T-helper 2 cell treated with Interferon-gamma antibody and Interleukin-4, amounts not matched to agents 5 μg/mL and 100 μg/mL, for 36 hours (primary cell): ENCODE measurements at regions not wholly inside any gene's neighbourhood (a gene's known extent, or its start where the extent isn't known, plus 50 kb on each side); places are given as distances from the start of the nearest gene placed in this dataset.

Experiments used
- DNase-seq: peaks from one replicate; pipeline ENCODE4 v3.0.0; 2021; ENCODE audit warnings: low spot score
- H3K27ac Mint-ChIP-seq: one replicate; pipeline ENCODE4 v1.8.0; 2021; ENCODE audit warnings: mild to moderate bottlenecking, mixed read lengths
- H3K27me3 Mint-ChIP-seq: one replicate; pipeline ENCODE4 v1.8.0; 2021; ENCODE audit warnings: low read depth, mixed read lengths
- H3K36me3 Mint-ChIP-seq: one replicate; pipeline ENCODE4 v1.8.0; 2021; ENCODE audit warnings: low read depth, mixed read lengths
- H3K4me1 Mint-ChIP-seq: one replicate; pipeline ENCODE4 v1.8.0; 2021; ENCODE audit warnings: low read depth, mixed read lengths
- H3K4me3 Mint-ChIP-seq: one replicate; pipeline ENCODE4 v1.8.0; 2022; ENCODE audit warnings: mild to moderate bottlenecking, moderate library complexity, mixed read lengths
- H3K9me3 Mint-ChIP-seq: one replicate; pipeline ENCODE4 v1.8.0; 2021; ENCODE audit warnings: mixed read lengths

- H3K27ac Mint-ChIP-seq = no peak overlapping the region
- H3K4me3 Mint-ChIP-seq = no peak overlapping the region
- H3K4me1 Mint-ChIP-seq = no peaks in the 10 kb centered on the region
- H3K27me3 Mint-ChIP-seq = no peaks in the 10 kb centered on the region
- no peak for DNase-seq
- H3K9me3 Mint-ChIP-seq = no peaks in the 10 kb centered on the region
- no peaks in the 10 kb centered on the region for H3K36me3 Mint-ChIP-seq
These were observed 319.6 kb downstream of the TEX29 start for GRCh38 chr13:111640006-111640405.

- Mint-ChIP-seq H3K9me3 (no peaks in the 10 kb centered on the region), H3K27me3 (no peaks in the 10 kb centered on the region), H3K4me1 (no peaks in the 10 kb centered on the region), H3K36me3 (no peaks in the 10 kb centered on the region), H3K27ac (no peak overlapping the region), H3K4me3 (no peak overlapping the region)
- DNase-seq = no peak
These were observed 320.0 kb downstream of the TEX29 start for GRCh38 chr13:111640476-111640875.

- no peaks in the 10 kb centered on the region for H3K4me1 Mint-ChIP-seq
- no peak for DNase-seq
- no peaks in the 10 kb centered on the region for H3K36me3 Mint-ChIP-seq
- H3K27me3 Mint-ChIP-seq = no peaks in the 10 kb centered on the region
- no peak overlapping the region for H3K4me3 Mint-ChIP-seq
- no peaks in the 10 kb centered on the region for H3K9me3 Mint-ChIP-seq
- no peak overlapping the region for H3K27ac Mint-ChIP-seq
These were observed 321.8 kb downstream of the TEX29 start for GRCh38 chr13:111642156-111642767.

- Mint-ChIP-seq H3K27ac (no peak overlapping the region), H3K9me3 (no peaks in the 10 kb centered on the region), H3K27me3 (no peaks in the 10 kb centered on the region), H3K4me3 (no peak overlapping the region), H3K4me1 (no peaks in the 10 kb centered on the region), H3K36me3 (no peaks in the 10 kb centered on the region)
- DNase-seq = no peak
These were observed 324.3 kb downstream of the TEX29 start for GRCh38 chr13:111644750-111645149.

GRCh38 chr13:111645198-111645597 is 324.8 kb downstream of the TEX29 start:
- Mint-ChIP-seq H3K27ac (no peak overlapping the region), H3K4me1 (no peaks in the 10 kb centered on the region), H3K36me3 (no peaks in the 10 kb centered on the region)

GRCh38 chr13:111645598-111646455 is 325.4 kb downstream of the TEX29 start:
- Mint-ChIP-seq H3K27ac (no peak overlapping the region), H3K27me3 (peaks cover 4% of the 10 kb centered on the region), H3K36me3 (no peaks in the 10 kb centered on the region), H3K9me3 (no peaks in the 10 kb centered on the region), H3K4me1 (no peaks in the 10 kb centered on the region), H3K4me3 (no peak overlapping the region)
- no peak for DNase-seq

More at GRCh38 chr13:111645198-111645597, 324.8 kb downstream of the TEX29 start:
- no peak overlapping the region for H3K4me3 Mint-ChIP-seq
- no peaks in the 10 kb centered on the region for H3K9me3 Mint-ChIP-seq
- DNase-seq = no peak
- H3K27me3 Mint-ChIP-seq = no peaks in the 10 kb centered on the region

GRCh38 chr13:111646456-111646855 is 326.0 kb downstream of the TEX29 start:
- Mint-ChIP-seq H3K36me3 (no peaks in the 10 kb centered on the region), H3K27me3 (peaks cover 8% of the 10 kb centered on the region), H3K4me3 (no peak overlapping the region), H3K4me1 (no peaks in the 10 kb centered on the region), H3K9me3 (no peaks in the 10 kb centered on the region), H3K27ac (no peak overlapping the region)
- no peak for DNase-seq

GRCh38 chr13:111648885-111649284 is 328.4 kb downstream of the TEX29 start:
- no peak overlapping the region for H3K4me3 Mint-ChIP-seq
- no peak for DNase-seq
- H3K27ac Mint-ChIP-seq = no peak overlapping the region
- H3K36me3 Mint-ChIP-seq = no peaks in the 10 kb centered on the region
- no peaks in the 10 kb centered on the region for H3K9me3 Mint-ChIP-seq
- H3K27me3 Mint-ChIP-seq = peaks cover 8% of the 10 kb centered on the region
- H3K4me1 Mint-ChIP-seq = no peaks in the 10 kb centered on the region

GRCh38 chr13:111650626-111651025 is 330.2 kb downstream of the TEX29 start:
- no peak for DNase-seq
- peaks cover 8% of the 10 kb centered on the region for H3K27me3 Mint-ChIP-seq
- no peaks in the 10 kb centered on the region for H3K4me1 Mint-ChIP-seq
- no peak overlapping the region for H3K27ac Mint-ChIP-seq
- H3K9me3 Mint-ChIP-seq = no peaks in the 10 kb centered on the region
- H3K4me3 Mint-ChIP-seq = no peak overlapping the region
- H3K36me3 Mint-ChIP-seq = no peaks in the 10 kb centered on the region

- Mint-ChIP-seq H3K36me3 (no peaks in the 10 kb centered on the region), H3K4me1 (no peaks in the 10 kb centered on the region), H3K9me3 (no peaks in the 10 kb centered on the region), H3K27ac (no peak overlapping the region), H3K27me3 (peaks cover 8% of the 10 kb centered on the region), H3K4me3 (no peak overlapping the region)
- DNase-seq = no peak
These were observed 332.2 kb downstream of the TEX29 start for GRCh38 chr13:111652676-111653075.

GRCh38 chr13:111654531-111654930 is 334.1 kb downstream of the TEX29 start:
- DNase-seq = no peak
- H3K4me3 Mint-ChIP-seq = no peak overlapping the region
- H3K36me3 Mint-ChIP-seq = no peaks in the 10 kb centered on the region
- no peaks in the 10 kb centered on the region for H3K4me1 Mint-ChIP-seq
- H3K27ac Mint-ChIP-seq = no peak overlapping the region
- H3K9me3 Mint-ChIP-seq = no peaks in the 10 kb centered on the region
- H3K27me3 Mint-ChIP-seq = peaks cover 8% of the 10 kb centered on the region

GRCh38 chr13:111656439-111656838 is 336.0 kb downstream of the TEX29 start:
- Mint-ChIP-seq H3K4me1 (no peaks in the 10 kb centered on the region), H3K27me3 (no peaks in the 10 kb centered on the region), H3K9me3 (no peaks in the 10 kb centered on the region), H3K36me3 (no peaks in the 10 kb centered on the region), H3K4me3 (no peak overlapping the region), H3K27ac (no peak overlapping the region)
- no peak for DNase-seq

GRCh38 chr13:111657013-111657412 is 336.6 kb downstream of the TEX29 start:
- no peak overlapping the region for H3K4me3 Mint-ChIP-seq
- H3K36me3 Mint-ChIP-seq = no peaks in the 10 kb centered on the region
- H3K9me3 Mint-ChIP-seq = no peaks in the 10 kb centered on the region
- no peak overlapping the region for H3K27ac Mint-ChIP-seq
- DNase-seq = no peak
- no peaks in the 10 kb centered on the region for H3K27me3 Mint-ChIP-seq
- no peaks in the 10 kb centered on the region for H3K4me1 Mint-ChIP-seq

- no peaks in the 10 kb centered on the region for H3K4me1 Mint-ChIP-seq
- DNase-seq = no peak
- H3K27me3 Mint-ChIP-seq = no peaks in the 10 kb centered on the region
- H3K27ac Mint-ChIP-seq = no peak overlapping the region
- no peaks in the 10 kb centered on the region for H3K36me3 Mint-ChIP-seq
- no peak overlapping the region for H3K4me3 Mint-ChIP-seq
- no peaks in the 10 kb centered on the region for H3K9me3 Mint-ChIP-seq
These were observed 338.0 kb downstream of the TEX29 start for GRCh38 chr13:111658145-111659100.
